K562 (cell line): ENCODE measurements at regions not wholly inside any gene's neighbourhood (a gene's known extent, or its start where the extent isn't known, plus 50 kb on each side); places are given as distances from the start of the nearest gene placed in this dataset.

Experiments
- ATAC-seq: fragments of 200-7000 bp; cut with Tn5 transposase; 3 replicates; pipeline ENCODE4 v1.9.1; 2020; ENCODE audit warnings: moderate library complexity
- BruUV-seq: library from RNA; stranded (reverse); fragments of 400-500 nt; replicated peaks from 2 replicates; lab custom pipeline; 2021; lab: Mats Ljungman, UMichigan
- CTCF ChIA-PET: fragments of 300-600 bp; formaldehyde crosslinking; extraction: SDS; loops from one replicate; lab custom pipeline; 2021; ENCODE audit warnings: low intra/inter-chr PET ratio; lab: Yijun Ruan, JAX
- POLR2A ChIA-PET: fragments of 300-600, 350-650 bp; sonication (Branson Sonifier 250); formaldehyde crosslinking; extraction: SDS; loops from one replicate; lab custom pipeline; 2021; ENCODE audit warnings: antibody characterized with exemption, inconsistent platforms; lab: Yijun Ruan, JAX
- DNase-seq, 4 experiments: peaks; one replicate each; pipeline versions ENCODE4 v3.0.0 to v3.0.0-alpha.2; 2011 to 2018; ENCODE audit warnings: low spot score in 3 of 4, mixed read lengths in 3 of 4; ENCODE audit errors: extremely low read depth in 1 of 4
- FAIRE-seq: peaks from 2 replicates; lab custom pipeline; 2011; peaks lifted over from hg19 to GRCh38; lab: Jason Lieb, UNC
- H2AFZ ChIP-seq: 2 replicates; pipeline ENCODE4 v1.6.0; 2011; ENCODE audit warnings: low read depth, low read length, control low read depth, inconsistent platforms
- H3K27ac ChIP-seq: fragments of 200-600 bp; 3 replicates; pipeline ENCODE4 v1.8.0; 2011; ENCODE audit warnings: low read depth, mild to moderate bottlenecking, control low read depth, inconsistent platforms, low read length, moderate library complexity, mixed read lengths; ENCODE audit errors: extremely low read depth
- H3K27me3 ChIP-seq, 2 experiments: fragments of 300-600 bp in 1 of 2; 2 replicates in 1 of 2; 3 replicates in 1 of 2; pipeline versions ENCODE4 v1.6.0 to v1.8.0; 2011; ENCODE audit warnings: inconsistent platforms in 2 of 2, low read length in 2 of 2, mild to moderate bottlenecking in 1 of 2, mixed read lengths in 1 of 2, moderate library complexity in 1 of 2; ENCODE audit not compliant: control insufficient read depth in 2 of 2, insufficient read depth in 2 of 2
- H3K36me3 ChIP-seq: fragments of 300-600 bp; 3 replicates; pipeline ENCODE4 v1.8.0; 2011; ENCODE audit warnings: mild to moderate bottlenecking, low read length, inconsistent platforms; ENCODE audit not compliant: control insufficient read depth, insufficient read depth
- H3K4me1 ChIP-seq, 2 experiments: fragments of 200-600 bp in 1 of 2; replicated peaks in 1 of 2; 2 replicates in 1 of 2; 3 replicates in 1 of 2; pipeline versions ENCODE4 v1.5.1 to v1.8.0; 2011; ENCODE audit warnings: inconsistent platforms in 2 of 2, low read length in 2 of 2, mild to moderate bottlenecking in 1 of 2, mixed read lengths in 1 of 2, moderate library complexity in 1 of 2; ENCODE audit not compliant: control insufficient read depth in 2 of 2, insufficient read depth in 2 of 2
- H3K4me2 ChIP-seq: 2 replicates; pipeline ENCODE4 v1.6.1; 2011; ENCODE audit warnings: low read length, control low read depth, inconsistent platforms, mixed read lengths; ENCODE audit not compliant: insufficient read depth
- H3K4me3 ChIP-seq: fragments of 200-600 bp; sonication (generic), shearing (Covaris generic); 2 replicates; pipeline ENCODE4 v1.5.1; 2016; ENCODE audit warnings: control low read depth, inconsistent platforms
- H3K79me2 ChIP-seq: fragments of 200-600 bp; 3 replicates; pipeline ENCODE4 v1.8.0; 2011; ENCODE audit warnings: low read length, inconsistent platforms; ENCODE audit not compliant: control insufficient read depth, insufficient read depth
- H3K9ac ChIP-seq, 2 experiments: 2 replicates each; pipeline versions ENCODE4 v1.6.0 to v1.6.1; 2011; ENCODE audit warnings: low read depth in 2 of 2, low read length in 2 of 2, control low read depth in 1 of 2, inconsistent platforms in 1 of 2, mild to moderate bottlenecking in 1 of 2, mixed read lengths in 1 of 2; ENCODE audit not compliant: insufficient read depth in 1 of 2
- H3K9me1 ChIP-seq: one replicate; pipeline ENCODE4 v1.6.0; 2011; ENCODE audit warnings: inconsistent platforms, mild to moderate bottlenecking, low read length, moderate library complexity; ENCODE audit not compliant: control insufficient read depth, insufficient read depth
- H3K9me3 ChIP-seq: replicated peaks from 2 replicates; pipeline ENCODE4 v1.5.1; 2011; ENCODE audit warnings: low read depth, low read length, inconsistent platforms; ENCODE audit not compliant: control insufficient read depth, insufficient read depth
- H4K20me1 ChIP-seq: replicated peaks from 2 replicates; pipeline ENCODE4 v1.6.1; 2011; ENCODE audit warnings: low read length, inconsistent platforms, mixed read lengths; ENCODE audit not compliant: control insufficient read depth, insufficient read depth
- BRD9 ChIP-seq: fragments of 450-650 bp; IDR thresholded peaks from 2 replicates; pipeline ENCODE4 v1.6.1; 2018; ENCODE audit warnings: low read depth; ENCODE audit not compliant: partially characterized antibody
- CEBPG ChIP-seq, 3 experiments: fragments of 200-800 bp in 1 of 3; sonication (Bioruptor generic) in 1 of 3; sonication (generic) in 1 of 3; formaldehyde crosslinking in 1 of 3; IDR thresholded peaks in 2 of 3; conservative IDR thresholded peaks in 1 of 3; 2 replicates each; pipeline versions ENCODE4 v1.6.1 to v1.8.0; 2016 to 2022; ENCODE audit warnings: missing compliant biosample characterization in 2 of 3, missing genetic modification characterization in 2 of 3, mild to moderate bottlenecking in 1 of 3, missing genetic modification reagents in 1 of 3
- CGGBP1 ChIP-seq: fragments of 250-450 bp; sonication (Bioruptor Pico); IDR thresholded peaks from 2 replicates; pipeline ENCODE4 v1.9.0; 2021; ENCODE audit warnings: mild to moderate bottlenecking
- COPS2 ChIP-seq: fragments of 450-650 bp; conservative IDR thresholded peaks from 2 replicates; pipeline ENCODE4 v1.6.1; 2016; ENCODE audit warnings: mild to moderate bottlenecking, moderate library complexity
- GATAD2A ChIP-seq: fragments of 450-650 bp; IDR thresholded peaks from 2 replicates; pipeline ENCODE4 v1.6.1; 2017
- HMG20A ChIP-seq: fragments of 450-650 bp; formaldehyde crosslinking; conservative IDR thresholded peaks from 2 replicates; pipeline ENCODE4 v1.4.0; 2020; ENCODE audit warnings: mild to moderate bottlenecking, mixed read lengths
- KLF1 ChIP-seq: fragments of 450-650 bp; IDR thresholded peaks from 2 replicates; pipeline ENCODE4 v1.6.1; 2016; ENCODE audit warnings: missing genetic modification characterization, missing compliant biosample characterization
- KLF10 ChIP-seq: fragments of 250-450 bp; sonication (Bioruptor Pico); IDR thresholded peaks from 2 replicates; pipeline ENCODE4 v1.6.1; 2021; ENCODE audit warnings: matching md5 sums
- MEF2D ChIP-seq: conservative IDR thresholded peaks from 2 replicates; pipeline ENCODE4 v1.6.1; 2016; ENCODE audit warnings: low read depth, missing genetic modification characterization, missing compliant biosample characterization
- NFYB ChIP-seq: IDR thresholded peaks from 2 replicates; pipeline ENCODE4 v1.6.1; 2011; ENCODE audit warnings: mild to moderate bottlenecking, moderate library complexity; ENCODE audit not compliant: insufficient read length; ENCODE audit errors: extremely low read depth
- POLR2B ChIP-seq: fragments of 450-650 bp; IDR thresholded peaks from 2 replicates; pipeline ENCODE4 v1.6.1; 2018; ENCODE audit warnings: low read depth; ENCODE audit not compliant: partially characterized antibody
- PPARD ChIP-seq: fragments of 250-450 bp; sonication (Bioruptor Pico); IDR thresholded peaks from 2 replicates; pipeline ENCODE4 v1.8.0; 2022; ENCODE audit warnings: inconsistent platforms, mild to moderate bottlenecking, moderate library complexity
- RCOR1 ChIP-seq, 2 experiments: IDR thresholded peaks; 2 replicates each; pipeline ENCODE4 v1.6.1; 2012; ENCODE audit warnings: low read depth in 2 of 2, low read length in 2 of 2, borderline replicate concordance in 1 of 2, improper control_type of control experiment in 1 of 2
- RUNX1 ChIP-seq: sonication (generic); IDR thresholded peaks from 2 replicates; pipeline ENCODE4 v1.6.1; 2016; ENCODE audit warnings: antibody characterized with exemption, low read depth
- SIRT6 ChIP-seq: IDR thresholded peaks from one replicate; pipeline ENCODE4 v1.6.1; 2012; ENCODE audit warnings: low read depth, mild to moderate bottlenecking, control low read depth, inconsistent platforms, low read length, moderate library complexity
- TAL1 ChIP-seq: fragments of 450-650 bp; IDR thresholded peaks from 2 replicates; pipeline ENCODE4 v1.6.1; 2016; ENCODE audit warnings: mild to moderate bottlenecking
- TBP ChIP-seq: optimal IDR thresholded peaks from 2 replicates; pipeline ENCODE3; 2011; ENCODE audit warnings: low read depth, low read length, improper control_type of control experiment
- ZNF518B ChIP-seq: fragments of 250-450 bp; sonication (Bioruptor Pico); IDR thresholded peaks from 2 replicates; pipeline ENCODE4 v1.5.0; 2021; ENCODE audit warnings: mild to moderate bottlenecking, moderate library complexity
- ZNF586 ChIP-seq: fragments of 450-650 bp; formaldehyde crosslinking; conservative IDR thresholded peaks from 2 replicates; pipeline ENCODE4 v1.4.0; 2020; ENCODE audit warnings: mild to moderate bottlenecking, moderate library complexity
- WGBS: fragments of 100-300 bp; shearing (Covaris generic); methylation state at CpG from one replicate; pipeline ENCODE4 v1.1.6; 2016; ENCODE audit warnings: low coverage, mixed read lengths; ENCODE audit not compliant: insufficient coverage; ENCODE audit errors: missing lambda C conversion rate; 5-methylcytosine and 5-hydroxymethylcytosine counted together
- in situ Hi-C: fragments of 300-500 bp; cut with MboI; formaldehyde crosslinking; loops from 4 replicates; pipeline ENCODE4 v1.15.0; 2018; ENCODE audit warnings: inconsistent platforms, mixed read lengths
- intact Hi-C: fragments of 100-400 bp; cut with micrococcal nuclease; formaldehyde crosslinking; loops from 2 replicates; pipeline ENCODE4 v1.14.2; 2022

GRCh38 chr15:24857763-24858162, 97.0 kb upstream of the SNRPN start:
- TF ChIP-seq TBP (no peak), TAL1 (no peak), KLF1 (tag) (no peak), HMG20A (CRISPR knock-in tag) (no peak), BRD9 (no peak), ZNF586 (CRISPR knock-in tag) (no peak), SIRT6 (no peak), MEF2D (tag) (no peak), COPS2 (no peak), KLF10 (CRISPR knock-in tag) (no peak), GATAD2A (no peak), CEBPG (CRISPR knock-in tag; IDR thresholded peaks at IDR 0.05) (no peak), CEBPG (tag; conservative IDR thresholded peaks at IDR 0.05 in 1 of 2, IDR thresholded peaks at IDR 0.05 in 1 of 2) (no peak), CGGBP1 (CRISPR knock-in tag) (no peak), RCOR1 (IDR thresholded peaks at IDR 0.05; ENCODE audit: borderline replicate concordance in 1 of 2, low read depth in 2 of 2, low read length in 2 of 2) (no peak), RUNX1 (no peak), POLR2B (no peak), ZNF518B (CRISPR knock-in tag) (no peak), NFYB (no peak), PPARD (CRISPR knock-in tag) (no peak)
- DNase-seq (no peak), FAIRE-seq (no peak), ATAC-seq (no peak)
- Histone ChIP-seq H2AFZ (no peak overlapping the region), H3K4me3 (no peak overlapping the region), H3K9me1 (no peaks in the 10 kb centered on the region), H3K79me2 (no peaks in the 10 kb centered on the region), H3K4me1 (no peaks in the 10 kb centered on the region), H3K27me3 (no peaks in the 10 kb centered on the region), H3K27ac (no peak overlapping the region), H4K20me1 (no peaks in the 10 kb centered on the region), H3K9ac (no peak overlapping the region), H3K9me3 (no peaks in the 10 kb centered on the region), H3K36me3 (no peaks in the 10 kb centered on the region), H3K4me2 (no peak overlapping the region)
- WGBS: 0% methylated on average over 5 of the region's 5 CpGs
- CTCF ChIA-PET: no interaction called here
- no TSS peak for BruUV-seq
- in situ Hi-C loops: no loop called here
- POLR2A ChIA-PET: no interaction called here
- intact Hi-C loops: no loop called here
